B cell (primary cell): ENCODE measurements at regions not wholly inside any gene's neighbourhood (a gene's known extent, or its start where the extent isn't known, plus 50 kb on each side); places are given as distances from the start of the nearest gene placed in this dataset.

Experiments used
- ATAC-seq: fragments of 200-7000 bp; cut with Tn5 transposase; one replicate; pipeline ENCODE4 v1.10.0; 2021; ENCODE audit warnings: low read depth, mild to moderate bottlenecking, moderate number of reproducible peaks, moderate library complexity
- CTCF ChIA-PET: fragments of 350-600 bp; sonication (Branson Sonifier 250); formaldehyde crosslinking; loops from one replicate; lab custom pipeline; 2021; ENCODE audit warnings: antibody characterized with exemption, inconsistent platforms; lab: Charles Lee
- POLR2A ChIA-PET: fragments of 350-600 bp; sonication (Branson Sonifier 250); formaldehyde crosslinking; loops from one replicate; lab custom pipeline; 2021; ENCODE audit warnings: antibody characterized with exemption; lab: Charles Lee
- DNase-seq: peaks from one replicate; pipeline ENCODE4 v3.0.0; 2013
- H2AFZ ChIP-seq: 2 replicates; pipeline ENCODE4 v1.6.1; 2012; ENCODE audit warnings: mild to moderate bottlenecking, low read depth, low read length; ENCODE audit not compliant: insufficient read depth, poor library complexity, severe bottlenecking
- H3K27ac ChIP-seq, 2 donors: 1 replicate in 1 of 2; 2 replicates in 1 of 2; pipeline ENCODE4 v1.5.1; 2012 to 2013; ENCODE audit warnings: low read length in 2 of 2, mild to moderate bottlenecking in 2 of 2, moderate library complexity in 1 of 2
- H3K27me3 ChIP-seq, 4 experiments: fragments of 200-600 bp in 1 of 4; sonication (generic) in 1 of 4; replicated peaks in 1 of 4; 1 replicate in 2 of 4; 2 replicates in 2 of 4; pipeline versions ENCODE4 v1.6.1 to v1.7.0; 2013 to 2016; ENCODE audit warnings: low read length in 3 of 4, mild to moderate bottlenecking in 2 of 4, mixed read lengths in 1 of 4, moderate library complexity in 1 of 4; ENCODE audit not compliant: insufficient read depth in 4 of 4, control insufficient read depth in 3 of 4; ENCODE audit errors: control extremely low read depth in 1 of 4
- H3K36me3 ChIP-seq, 2 experiments: replicated peaks in 1 of 2; 1 replicate in 1 of 2; 2 replicates in 1 of 2; pipeline versions ENCODE4 v1.6.1 to v1.7.1; 2013; ENCODE audit warnings: low read length in 1 of 2; ENCODE audit not compliant: insufficient read depth in 2 of 2, control insufficient read depth in 1 of 2; ENCODE audit errors: control extremely low read depth in 1 of 2, extremely low read depth in 1 of 2
- H3K4me1 ChIP-seq, 2 donors: fragments of 200-600 bp in 1 of 2; sonication (generic) in 1 of 2; 1 replicate in 1 of 2; 2 replicates in 1 of 2; pipeline versions ENCODE4 v1.5.1 to v1.6.1; 2013 to 2017; ENCODE audit warnings: low read length in 2 of 2; ENCODE audit not compliant: control insufficient read depth in 2 of 2, insufficient read depth in 2 of 2
- H3K4me2 ChIP-seq: replicated peaks from 2 replicates; pipeline ENCODE3; 2012; ENCODE audit warnings: mild to moderate bottlenecking, low read depth, low read length; ENCODE audit not compliant: poor library complexity, severe bottlenecking
- H3K4me3 ChIP-seq, 5 experiments: fragments of 200-600 bp in 1 of 5; sonication (generic) in 1 of 5; 1 replicate in 3 of 5; 2 replicates in 2 of 5; pipeline versions ENCODE4 v1.5.1 to v1.7.0; 2011 to 2016; ENCODE audit warnings: low read length in 4 of 5, mild to moderate bottlenecking in 4 of 5, low read depth in 2 of 5, control low read depth in 1 of 5, moderate library complexity in 1 of 5; ENCODE audit not compliant: insufficient read depth in 1 of 5; ENCODE audit errors: control extremely low read depth in 1 of 5, extremely low read depth in 1 of 5
- H3K79me2 ChIP-seq: fragments of 200-600 bp; sonication (generic); one replicate; pipeline ENCODE4 v1.6.0; 2016; ENCODE audit warnings: low read length; ENCODE audit not compliant: control insufficient read depth, insufficient read depth
- H3K9ac ChIP-seq: fragments of 200-600 bp; sonication (generic); 2 replicates; pipeline ENCODE4 v1.6.1; 2017; ENCODE audit warnings: mild to moderate bottlenecking, low read length, moderate library complexity
- H3K9me3 ChIP-seq, 3 donors: one replicate each; pipeline versions ENCODE4 v1.6.1 to v1.7.1; 2013; ENCODE audit warnings: low read length in 2 of 3; ENCODE audit not compliant: control insufficient read depth in 2 of 3, insufficient read depth in 1 of 3; ENCODE audit errors: control extremely low read depth in 1 of 3
- H4K20me1 ChIP-seq: 2 replicates; pipeline ENCODE4 v1.6.0; 2012; ENCODE audit warnings: mild to moderate bottlenecking, low read length; ENCODE audit not compliant: insufficient read depth, control insufficient read depth, poor library complexity, severe bottlenecking
- H3K27ac Mint-ChIP-seq: one replicate; pipeline ENCODE4 v1.8.0; 2021; ENCODE audit warnings: mixed read lengths
- H3K27me3 Mint-ChIP-seq: one replicate; pipeline ENCODE4 v1.8.0; 2021; ENCODE audit warnings: mixed read lengths
- H3K4me1 Mint-ChIP-seq: one replicate; pipeline ENCODE4 v1.8.0; 2021; ENCODE audit warnings: mixed read lengths
- H3K4me3 Mint-ChIP-seq: one replicate; pipeline ENCODE4 v1.8.0; 2021; ENCODE audit warnings: mixed read lengths
- H3K9me3 Mint-ChIP-seq: one replicate; pipeline ENCODE4 v1.8.0; 2022; ENCODE audit warnings: mixed read lengths; ENCODE audit not compliant: insufficient read depth
- CTCF ChIP-seq: fragments of 200-600 bp; IDR thresholded peaks from one replicate; pipeline ENCODE4 v1.8.0; 2022; ENCODE audit warnings: antibody characterized with exemption, mild to moderate bottlenecking
- EZH2 ChIP-seq: IDR thresholded peaks from 2 replicates; pipeline ENCODE4 v1.6.1; 2012; ENCODE audit warnings: borderline replicate concordance, low read depth, mild to moderate bottlenecking, moderate library complexity, low read length; ENCODE audit not compliant: insufficient read depth, poor library complexity, severe bottlenecking
- WGBS: methylation state at CpG from one replicate; pipeline ENCODE4 v1.1.5; 2013; ENCODE audit warnings: missing lambda C conversion rate; ENCODE audit not compliant: insufficient coverage; 5-methylcytosine and 5-hydroxymethylcytosine counted together
- intact Hi-C: fragments of 100-400 bp; cut with micrococcal nuclease; formaldehyde crosslinking; loops from one replicate; pipeline ENCODE4 v1.10.0; 2022

GRCh38 chr5:40430101-40430710, 249.5 kb upstream of the PTGER4 start:
- intact Hi-C loops: no loop called here
- no peaks in the 10 kb centered on the region for H3K79me2 ChIP-seq
- H3K4me3 Mint-ChIP-seq: no peak overlapping the region
- H3K4me1 ChIP-seq: no peaks in the 10 kb centered on the region
- ATAC-seq: no peak
- no peaks in the 10 kb centered on the region for H3K36me3 ChIP-seq
- no peak overlapping the region for H3K9ac ChIP-seq
- no peaks in the 10 kb centered on the region for H3K27me3 ChIP-seq
- no peaks in the 10 kb centered on the region for H3K9me3 ChIP-seq
- WGBS: 90% methylated on average over 3 of the region's 3 CpGs
- no peak overlapping the region for H3K27ac ChIP-seq
- H3K4me1 Mint-ChIP-seq: peaks cover 3% of the 10 kb centered on the region
- ChIA-PET CTCF (interaction anchor here (0.9 to 1.6 kb wide), 2 partner anchors 20 to 256 kb away, joined by 3 to 4 read pairs; no protein-coding TSS in a partner anchor), POLR2A (no interaction called here)
- no peaks in the 10 kb centered on the region for H4K20me1 ChIP-seq
- TF ChIP-seq CTCF (no peak), EZH2 (no peak)
- H3K4me2 ChIP-seq: no peak overlapping the region
- H3K9me3 Mint-ChIP-seq: no peaks in the 10 kb centered on the region
- H3K4me3 ChIP-seq: no peak overlapping the region
- no peak overlapping the region for H2AFZ ChIP-seq
- DNase-seq: no peak
- H3K27ac Mint-ChIP-seq: no peak overlapping the region
- no peaks in the 10 kb centered on the region for H3K27me3 Mint-ChIP-seq

- H2AFZ ChIP-seq: no peak overlapping the region
- no CpG with 5 or more reads among the region's 2 CpGs for WGBS
- DNase-seq (no peak), ATAC-seq (no peak)
- no peaks in the 10 kb centered on the region for H3K27me3 ChIP-seq
- H3K9ac ChIP-seq: no peak overlapping the region
- no peak overlapping the region for H3K27ac ChIP-seq
- H3K4me1 Mint-ChIP-seq: peaks cover 1% of the 10 kb centered on the region
- H3K4me3 ChIP-seq: no peak overlapping the region
- POLR2A ChIA-PET: no interaction called here
- no peak overlapping the region for H3K27ac Mint-ChIP-seq
- H3K79me2 ChIP-seq: no peaks in the 10 kb centered on the region
- intact Hi-C loops: no loop called here
- no peaks in the 10 kb centered on the region for H4K20me1 ChIP-seq
- H3K4me1 ChIP-seq: no peaks in the 10 kb centered on the region
- H3K9me3 ChIP-seq: no peaks in the 10 kb centered on the region
- no peak overlapping the region for H3K4me2 ChIP-seq
- no peaks in the 10 kb centered on the region for H3K36me3 ChIP-seq
- H3K27me3 Mint-ChIP-seq: no peaks in the 10 kb centered on the region
- CTCF ChIA-PET: no interaction called here
- TF ChIP-seq CTCF (no peak), EZH2 (no peak)
- H3K9me3 Mint-ChIP-seq: no peaks in the 10 kb centered on the region
- no peak overlapping the region for H3K4me3 Mint-ChIP-seq
These were observed 250.2 kb upstream of the PTGER4 start for GRCh38 chr5:40429258-40430100.
